ENCODE measurements at regions not wholly inside any gene's neighbourhood (a gene's known extent, or its start where the extent isn't known, plus 50 kb on each side); places are given as distances from the start of the nearest gene placed in this dataset.
"Not testable (repeated sequence)": the region's sequence is repeated elsewhere in the genome, so short reads cannot be mapped to it uniquely, and the experiment has no call there.

GRCh38 chr1:31485166-31485565 lies 72.2 kb downstream of the SERINC2 start:
- no peak for DNase-seq (ENCODE audit: low read depth)

GRCh38 chr1:31487143-31487542 lies 74.1 kb downstream of the SERINC2 start:
- no peak for DNase-seq (ENCODE audit: low read depth)

- DNase-seq (ENCODE audit: low read depth), result no peak
Measured at GRCh38 chr1:31487721-31488293, 74.8 kb downstream of the SERINC2 start.

GRCh38 chr1:31488528-31488927 lies 75.5 kb downstream of the SERINC2 start:
- DNase-seq (ENCODE audit: low read depth), result no peak

GRCh38 chr1:31489575-31489974 lies 76.6 kb downstream of the SERINC2 start:
- not testable (repeated sequence) for DNase-seq (ENCODE audit: low read depth)

GRCh38 chr1:31490596-31490995 lies 77.6 kb downstream of the SERINC2 start:
- not testable (repeated sequence) for DNase-seq (ENCODE audit: low read depth)

- not testable (repeated sequence) for DNase-seq (ENCODE audit: low read depth)
Measured at GRCh38 chr1:31495351-31495750, 81.0 kb upstream of the TINAGL1 start.

- not testable (repeated sequence) for DNase-seq (ENCODE audit: low read depth)
Measured at GRCh38 chr1:31495770-31496169, 80.5 kb upstream of the TINAGL1 start.

GRCh38 chr1:31497601-31498000 lies 78.7 kb upstream of the TINAGL1 start:
- DNase-seq (ENCODE audit: low read depth), result peak; percentile 4

- no peak for DNase-seq (ENCODE audit: low read depth)
Measured at GRCh38 chr1:31498376-31499040, 77.8 kb upstream of the TINAGL1 start.

- no peak for DNase-seq (ENCODE audit: low read depth)
Measured at GRCh38 chr1:31501505-31501904, 74.8 kb upstream of the TINAGL1 start.

GRCh38 chr1:31502253-31502652 lies 74.1 kb upstream of the TINAGL1 start:
- no peak for DNase-seq (ENCODE audit: low read depth)

- DNase-seq (ENCODE audit: low read depth), result no peak
Measured at GRCh38 chr1:31502926-31503511, 73.3 kb upstream of the TINAGL1 start.

GRCh38 chr1:31503570-31503969 lies 72.7 kb upstream of the TINAGL1 start:
- DNase-seq (ENCODE audit: low read depth), result no peak

GRCh38 chr1:31504001-31504400 lies 72.3 kb upstream of the TINAGL1 start:
- no peak for DNase-seq (ENCODE audit: low read depth)

GRCh38 chr1:31505911-31506497 lies 70.3 kb upstream of the TINAGL1 start:
- DNase-seq (ENCODE audit: low read depth), result peak; percentile 63

GRCh38 chr1:31507221-31507620 lies 69.1 kb upstream of the TINAGL1 start:
- no peak for DNase-seq (ENCODE audit: low read depth)

GRCh38 chr1:31507676-31508530 lies 68.4 kb upstream of the TINAGL1 start:
- DNase-seq (ENCODE audit: low read depth), result no peak

GRCh38 chr1:31509124-31510072 lies 66.9 kb upstream of the TINAGL1 start:
- no peak for DNase-seq (ENCODE audit: low read depth)

GRCh38 chr1:31510304-31510703 lies 66.0 kb upstream of the TINAGL1 start:
- no peak for DNase-seq (ENCODE audit: low read depth)
